GM21515 (cell line): ENCODE measurements at regions not wholly inside any gene's neighbourhood (a gene's known extent, or its start where the extent isn't known, plus 50 kb on each side); places are given as distances from the start of the nearest gene placed in this dataset.

Experiments used
- ATAC-seq: cut with Tn5 transposase; IDR thresholded peaks from one replicate; pipeline ENCODE4 v1.9.1; 2021; ENCODE audit not compliant: unreplicated experiment

- ATAC-seq, result no peak
Observed at GRCh38 chr7:68994841-68995240, 603.4 kb upstream of the AUTS2 start.

- ATAC-seq, result no peak
Observed at GRCh38 chr7:68998136-68998535, 600.1 kb upstream of the AUTS2 start.

GRCh38 chr7:69002416-69002815, 595.9 kb upstream of the AUTS2 start:
- no peak for ATAC-seq

GRCh38 chr7:69012149-69012548, 586.1 kb upstream of the AUTS2 start:
- ATAC-seq, result no peak

- no peak for ATAC-seq
Observed at GRCh38 chr7:69017208-69017607, 581.1 kb upstream of the AUTS2 start.

- no peak for ATAC-seq
Observed at GRCh38 chr7:69018200-69018599, 580.1 kb upstream of the AUTS2 start.

- ATAC-seq, result no peak
Observed at GRCh38 chr7:69019437-69019836, 578.8 kb upstream of the AUTS2 start.

- no peak for ATAC-seq
Observed at GRCh38 chr7:69020536-69020935, 577.7 kb upstream of the AUTS2 start.

GRCh38 chr7:69025249-69025648, 573.0 kb upstream of the AUTS2 start:
- ATAC-seq, result no peak

- ATAC-seq, result no peak
Observed at GRCh38 chr7:69032848-69033247, 565.4 kb upstream of the AUTS2 start.

GRCh38 chr7:69035826-69036225, 562.4 kb upstream of the AUTS2 start:
- ATAC-seq, result no peak

- ATAC-seq, result no peak
Observed at GRCh38 chr7:69036301-69036700, 562.0 kb upstream of the AUTS2 start.

- ATAC-seq, result no peak
Observed at GRCh38 chr7:69038915-69039314, 559.4 kb upstream of the AUTS2 start.

GRCh38 chr7:69042138-69042537, 556.1 kb upstream of the AUTS2 start:
- ATAC-seq, result no peak

GRCh38 chr7:69047151-69047754, 551.0 kb upstream of the AUTS2 start:
- no peak for ATAC-seq

- no peak for ATAC-seq
Observed at GRCh38 chr7:69049326-69049725, 548.9 kb upstream of the AUTS2 start.

GRCh38 chr7:69052447-69052846, 545.8 kb upstream of the AUTS2 start:
- ATAC-seq, result no peak

GRCh38 chr7:69060516-69060915, 537.8 kb upstream of the AUTS2 start:
- no peak for ATAC-seq

- no peak for ATAC-seq
Observed at GRCh38 chr7:69062020-69062765, 536.1 kb upstream of the AUTS2 start.

- no peak for ATAC-seq
Observed at GRCh38 chr7:69067397-69067796, 530.9 kb upstream of the AUTS2 start.

GRCh38 chr7:69070476-69070875, 527.8 kb upstream of the AUTS2 start:
- no peak for ATAC-seq

GRCh38 chr7:69076566-69076965, 521.7 kb upstream of the AUTS2 start:
- ATAC-seq, result no peak
